Endothelial cell of umbilical vein (primary cell): ENCODE measurements at regions not wholly inside any gene's neighbourhood (a gene's known extent, or its start where the extent isn't known, plus 50 kb on each side); places are given as distances from the start of the nearest gene placed in this dataset.

ENCODE experiments used
- BruUV-seq: library from RNA; stranded (reverse); fragments of 400-500 nt; replicated peaks from 2 replicates; lab custom pipeline; 2021; lab: Mats Ljungman, UMichigan
- CTCF ChIA-PET: fragments of 300-600, 350-600 bp; sonication (Branson Sonifier 250); formaldehyde crosslinking; loops from one replicate; lab custom pipeline; 2021; ENCODE audit warnings: antibody characterized with exemption, inconsistent platforms; lab: Charles Lee
- POLR2A ChIA-PET: fragments of 300-600, 350-600 bp; sonication (Branson Sonifier 250); formaldehyde crosslinking; loops from one replicate; lab custom pipeline; 2021; ENCODE audit warnings: antibody characterized with exemption, inconsistent platforms; lab: Charles Lee
- DNase-seq: peaks from one replicate; pipeline ENCODE4 v3.0.0-alpha.2; 2011; ENCODE audit warnings: low read depth, low spot score
- FAIRE-seq: peaks from 2 replicates; lab custom pipeline; 2011; peaks lifted over from hg19 to GRCh38; lab: Jason Lieb, UNC
- H2AFZ ChIP-seq: 2 replicates; pipeline ENCODE4 v1.6.0; 2012; ENCODE audit warnings: low read depth, low read length, control low read depth, inconsistent platforms
- H3K27ac ChIP-seq: 2 replicates; pipeline ENCODE4 v1.5.1; 2011; ENCODE audit warnings: low read depth, mild to moderate bottlenecking, control low read depth, low read length, moderate library complexity; ENCODE audit not compliant: insufficient read depth
- H3K27me3 ChIP-seq, 2 experiments: 2 replicates each; pipeline versions ENCODE4 v1.6.0 to v1.6.1; 2011; ENCODE audit warnings: low read length in 2 of 2, mixed read lengths in 1 of 2; ENCODE audit not compliant: control insufficient read depth in 2 of 2, insufficient read depth in 2 of 2
- H3K36me3 ChIP-seq, 2 experiments: 2 replicates in 1 of 2; 3 replicates in 1 of 2; pipeline ENCODE4 v1.5.1; 2011; ENCODE audit warnings: low read length in 2 of 2, mild to moderate bottlenecking in 1 of 2, moderate library complexity in 1 of 2; ENCODE audit not compliant: control insufficient read depth in 2 of 2, insufficient read depth in 2 of 2; ENCODE audit errors: extremely low read depth in 1 of 2
- H3K4me1 ChIP-seq: 3 replicates; pipeline ENCODE4 v1.5.1; 2011; ENCODE audit warnings: mild to moderate bottlenecking, low read length; ENCODE audit not compliant: control insufficient read depth, insufficient read depth; ENCODE audit errors: extremely low read depth
- H3K4me2 ChIP-seq: 2 replicates; pipeline ENCODE4 v1.6.1; 2011; ENCODE audit warnings: low read length, control low read depth, mixed read lengths; ENCODE audit not compliant: insufficient read depth
- H3K4me3 ChIP-seq, 3 experiments: fragments of 200-600 bp in 1 of 3; sonication (generic), shearing (Covaris generic) in 1 of 3; replicated peaks in 1 of 3; 2 replicates each; pipeline ENCODE4 v1.5.1; 2011 to 2016; ENCODE audit warnings: control low read depth in 3 of 3, low read length in 3 of 3, mild to moderate bottlenecking in 2 of 3, inconsistent platforms in 1 of 3, low read depth in 1 of 3, moderate library complexity in 1 of 3; ENCODE audit not compliant: insufficient read depth in 1 of 3
- H3K79me2 ChIP-seq: 2 replicates; pipeline ENCODE4 v1.6.0; 2012; ENCODE audit warnings: low read length, inconsistent platforms; ENCODE audit not compliant: control insufficient read depth, insufficient read depth
- H3K9ac ChIP-seq: replicated peaks from 2 replicates; pipeline ENCODE3; 2011; ENCODE audit warnings: low read length, control low read depth; ENCODE audit not compliant: insufficient read depth; ENCODE audit errors: extremely low read depth
- H3K9me1 ChIP-seq: replicated peaks from 3 replicates; pipeline ENCODE4 v1.6.0; 2011; ENCODE audit warnings: mild to moderate bottlenecking, low read length; ENCODE audit not compliant: control insufficient read depth, insufficient read depth; ENCODE audit errors: extremely low read depth
- H3K9me3 ChIP-seq: replicated peaks from 2 replicates; pipeline ENCODE4 v1.5.1; 2012; ENCODE audit warnings: low read length, inconsistent platforms; ENCODE audit not compliant: control insufficient read depth, insufficient read depth
- H4K20me1 ChIP-seq: replicated peaks from 2 replicates; pipeline ENCODE3; 2011; ENCODE audit warnings: mild to moderate bottlenecking, low read length; ENCODE audit not compliant: control insufficient read depth, insufficient read depth; ENCODE audit errors: extremely low read depth
- EZH2 ChIP-seq: IDR thresholded peaks from 2 replicates; pipeline ENCODE4 v1.6.1; 2012; ENCODE audit warnings: borderline replicate concordance, low read depth, mild to moderate bottlenecking, moderate library complexity, low read length, inconsistent platforms; ENCODE audit not compliant: severe bottlenecking
- FOS ChIP-seq: IDR thresholded peaks from 2 replicates; pipeline ENCODE4 v1.6.1; 2011; ENCODE audit warnings: mild to moderate bottlenecking, low read length, moderate library complexity, borderline replicate concordance; ENCODE audit not compliant: insufficient read depth
- GATA2 ChIP-seq: IDR thresholded peaks from 2 replicates; pipeline ENCODE4 v1.7.0; 2011; ENCODE audit warnings: low read depth, mild to moderate bottlenecking, moderate library complexity, mixed read lengths, low read length; ENCODE audit not compliant: insufficient read length, insufficient read depth
- JUN ChIP-seq: IDR thresholded peaks from 2 replicates; pipeline ENCODE4 v1.6.1; 2011; ENCODE audit warnings: borderline replicate concordance, low read depth; ENCODE audit not compliant: insufficient read length, insufficient read depth
- MAX ChIP-seq: IDR thresholded peaks from 2 replicates; pipeline ENCODE4 v1.6.1; 2011; ENCODE audit not compliant: insufficient read depth, insufficient read length
- MYC ChIP-seq: IDR thresholded peaks from one replicate; pipeline ENCODE4 v1.6.1; 2011; ENCODE audit warnings: mild to moderate bottlenecking, low read depth, low read length
- POLR2A ChIP-seq: IDR thresholded peaks from 2 replicates; pipeline ENCODE4 v1.6.1; 2012; ENCODE audit warnings: low read depth, mild to moderate bottlenecking, control low read depth, low read length
- POLR2AphosphoS5 ChIP-seq: IDR thresholded peaks from 2 replicates; pipeline ENCODE4 v1.6.1; 2012; ENCODE audit warnings: low read depth, mild to moderate bottlenecking, control low read depth, low read length, moderate library complexity; ENCODE audit not compliant: insufficient read depth
- dilution Hi-C: fragments of 300-500 bp; cut with MboI; formaldehyde crosslinking; loops from one replicate; pipeline ENCODE4 v1.15.0; 2019; ENCODE audit warnings: low sequenced_read_pairs; ENCODE audit not compliant: extremely low pct_ligation_motif_present
- intact Hi-C: fragments of 100-400 bp; cut with micrococcal nuclease; formaldehyde crosslinking; loops from one replicate; pipeline ENCODE4 v1.10.0; 2022
- TF ChIP-seq, protein P1 (sequence below), 2 donors: IDR thresholded peaks; 1 replicate in 1 of 2; 2 replicates in 1 of 2; pipeline ENCODE4 v1.5.1; 2011; ENCODE audit warnings: low read length in 2 of 2, mild to moderate bottlenecking in 2 of 2, moderate library complexity in 2 of 2, control low read depth in 1 of 2, inconsistent platforms in 1 of 2, low read depth in 1 of 2; ENCODE audit not compliant: insufficient read depth in 1 of 2; ENCODE audit errors: extremely low read depth in 1 of 2

- ChIA-PET POLR2A (no interaction called here), CTCF (interaction anchor here (1.1 to 2.4 kb wide), 4 partner anchors 9 to 1235 kb away, joined by 3 to 17 read pairs (median 5); no protein-coding TSS in a partner anchor)
- H3K4me3 ChIP-seq = no peak overlapping the region
- TF ChIP-seq EZH2 (no peak), MYC (no peak), GATA2 (no peak), JUN (no peak), POLR2AphosphoS5 (no peak), FOS (no peak), MAX (no peak), POLR2A (no peak)
- TF ChIP-seq, protein P1, sequence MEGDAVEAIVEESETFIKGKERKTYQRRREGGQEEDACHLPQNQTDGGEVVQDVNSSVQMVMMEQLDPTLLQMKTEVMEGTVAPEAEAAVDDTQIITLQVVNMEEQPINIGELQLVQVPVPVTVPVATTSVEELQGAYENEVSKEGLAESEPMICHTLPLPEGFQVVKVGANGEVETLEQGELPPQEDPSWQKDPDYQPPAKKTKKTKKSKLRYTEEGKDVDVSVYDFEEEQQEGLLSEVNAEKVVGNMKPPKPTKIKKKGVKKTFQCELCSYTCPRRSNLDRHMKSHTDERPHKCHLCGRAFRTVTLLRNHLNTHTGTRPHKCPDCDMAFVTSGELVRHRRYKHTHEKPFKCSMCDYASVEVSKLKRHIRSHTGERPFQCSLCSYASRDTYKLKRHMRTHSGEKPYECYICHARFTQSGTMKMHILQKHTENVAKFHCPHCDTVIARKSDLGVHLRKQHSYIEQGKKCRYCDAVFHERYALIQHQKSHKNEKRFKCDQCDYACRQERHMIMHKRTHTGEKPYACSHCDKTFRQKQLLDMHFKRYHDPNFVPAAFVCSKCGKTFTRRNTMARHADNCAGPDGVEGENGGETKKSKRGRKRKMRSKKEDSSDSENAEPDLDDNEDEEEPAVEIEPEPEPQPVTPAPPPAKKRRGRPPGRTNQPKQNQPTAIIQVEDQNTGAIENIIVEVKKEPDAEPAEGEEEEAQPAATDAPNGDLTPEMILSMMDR (IDR thresholded peaks at IDR 0.05; ENCODE audit: extremely low read depth in 1 of 2, insufficient read depth in 1 of 2, low read depth in 1 of 2, low read length in 2 of 2) = no peak
- H3K79me2 ChIP-seq = no peaks in the 10 kb centered on the region
- no TSS peak for BruUV-seq
- H3K4me1 ChIP-seq = no peaks in the 10 kb centered on the region
- dilution Hi-C loops (loop anchor here (25.0 kb wide), 1 partner anchor 400 kb away; no protein-coding TSS in a partner anchor), intact Hi-C loops (no loop called here)
- no peak overlapping the region for H3K9ac ChIP-seq
- H2AFZ ChIP-seq = no peak overlapping the region
- H3K36me3 ChIP-seq = no peaks in the 10 kb centered on the region
- H4K20me1 ChIP-seq = no peaks in the 10 kb centered on the region
- no peaks in the 10 kb centered on the region for H3K9me1 ChIP-seq
- DNase-seq = no peak
- FAIRE-seq = no peak
- no peak overlapping the region for H3K4me2 ChIP-seq
- H3K27me3 ChIP-seq = peaks cover 0 to 2% of the 10 kb centered on the region in 2 experiments
- no peaks in the 10 kb centered on the region for H3K9me3 ChIP-seq
- H3K27ac ChIP-seq = no peak overlapping the region
These were observed 94.5 kb upstream of the TBC1D5 start for GRCh38 chr3:17836919-17837318.
